H1 (cell line): ENCODE measurements at regions not wholly inside any gene's neighbourhood (a gene's known extent, or its start where the extent isn't known, plus 50 kb on each side); places are given as distances from the start of the nearest gene placed in this dataset.

Experiments used
- CTCF ChIA-PET: fragments of 300-600 bp; sonication (Branson Sonifier 250); formaldehyde crosslinking; loops from one replicate; lab custom pipeline; 2021; ENCODE audit not compliant: partially characterized antibody; lab: Charles Lee
- POLR2A ChIA-PET: fragments of 300-600 bp; sonication (Branson Sonifier 250); formaldehyde crosslinking; loops from one replicate; lab custom pipeline; 2021; ENCODE audit warnings: inconsistent platforms; ENCODE audit not compliant: partially characterized antibody; lab: Charles Lee
- DNase-seq, 2 experiments: peaks; one replicate each; pipeline versions ENCODE4 v3.0.0 to v3.0.0-alpha.2; 2010 to 2022; ENCODE audit warnings: low spot score in 2 of 2, low read depth in 1 of 2, mixed read lengths in 1 of 2
- FAIRE-seq: peaks from 2 replicates; lab custom pipeline; 2011; peaks lifted over from hg19 to GRCh38; lab: Jason Lieb, UNC
- H2AFZ ChIP-seq: 2 replicates; pipeline ENCODE4 v1.8.1; 2012; ENCODE audit warnings: low read length, inconsistent platforms
- H2AK5ac ChIP-seq: 2 replicates; pipeline ENCODE4 v1.6.1; 2013; ENCODE audit warnings: low read depth, low read length
- H2BK120ac ChIP-seq: replicated peaks from 2 replicates; pipeline ENCODE3; 2013; ENCODE audit warnings: low read depth, low read length, inconsistent platforms
- H2BK12ac ChIP-seq: 2 replicates; pipeline ENCODE4 v1.6.1; 2013; ENCODE audit warnings: low read depth, low read length
- H2BK15ac ChIP-seq: 2 replicates; pipeline ENCODE4 v1.6.1; 2013; ENCODE audit warnings: low read length
- H2BK20ac ChIP-seq: 2 replicates; pipeline ENCODE4 v1.6.1; 2013; ENCODE audit warnings: low read length
- H2BK5ac ChIP-seq: 2 replicates; pipeline ENCODE4 v1.6.1; 2013; ENCODE audit warnings: low read depth, low read length
- H3K14ac ChIP-seq: 2 replicates; pipeline ENCODE4 v1.6.1; 2013; ENCODE audit warnings: inconsistent platforms; ENCODE audit not compliant: insufficient read length
- H3K18ac ChIP-seq: 2 replicates; pipeline ENCODE4 v1.6.1; 2013; ENCODE audit warnings: low read length; ENCODE audit errors: extremely low read depth
- H3K23ac ChIP-seq: 2 replicates; pipeline ENCODE4 v1.6.1; 2013; ENCODE audit warnings: inconsistent platforms; ENCODE audit not compliant: insufficient read length
- H3K23me2 ChIP-seq: 2 replicates; pipeline ENCODE4 v1.6.1; 2013; ENCODE audit warnings: low read depth, low read length
- H3K27ac ChIP-seq: 2 replicates; pipeline ENCODE4 v1.6.1; 2011; ENCODE audit warnings: low read depth, low read length, inconsistent platforms
- H3K27me3 ChIP-seq, 4 experiments: replicated peaks in 1 of 4; 1 replicate in 1 of 4; 2 replicates in 3 of 4; pipeline versions ENCODE4 v1.6.1 to v1.8.1; 2011 to 2013; ENCODE audit warnings: low read length in 3 of 4, mild to moderate bottlenecking in 3 of 4, inconsistent platforms in 2 of 4, mixed read lengths in 2 of 4, moderate library complexity in 1 of 4; ENCODE audit not compliant: control insufficient read depth in 3 of 4, insufficient read depth in 3 of 4; ENCODE audit errors: extremely low read depth in 1 of 4
- H3K36me3 ChIP-seq, 4 experiments: 2 replicates each; pipeline versions ENCODE4 v1.6.1 to v1.8.1; 2011 to 2013; ENCODE audit warnings: mild to moderate bottlenecking in 4 of 4, low read length in 3 of 4, moderate library complexity in 2 of 4, control low read depth in 1 of 4, inconsistent platforms in 1 of 4; ENCODE audit not compliant: insufficient read depth in 4 of 4, control insufficient read depth in 2 of 4
- H3K4ac ChIP-seq: replicated peaks from 2 replicates; pipeline ENCODE3; 2013; ENCODE audit warnings: low read length, low read depth, mixed read lengths, inconsistent platforms; ENCODE audit not compliant: insufficient read length
- H3K4me1 ChIP-seq, 4 experiments: replicated peaks in 1 of 4; 1 replicate in 1 of 4; 2 replicates in 3 of 4; pipeline versions ENCODE4 v1.6.1 to v1.8.1; 2011 to 2013; ENCODE audit warnings: low read length in 3 of 4, inconsistent platforms in 2 of 4, mixed read lengths in 1 of 4; ENCODE audit not compliant: insufficient read depth in 4 of 4, control insufficient read depth in 3 of 4
- H3K4me2 ChIP-seq, 2 experiments: 2 replicates each; pipeline versions ENCODE4 v1.6.1 to v1.8.1; 2011 to 2013; ENCODE audit warnings: low read depth in 2 of 2, low read length in 2 of 2, control low read depth in 1 of 2, inconsistent platforms in 1 of 2, mild to moderate bottlenecking in 1 of 2; ENCODE audit not compliant: insufficient read depth in 1 of 2
- H3K4me3 ChIP-seq, 4 experiments: fragments of 200-600, 300-600 bp in 1 of 4; sonication (generic), shearing (Covaris generic), sonication (Bioruptor Twin) in 1 of 4; 2 replicates each; pipeline versions ENCODE4 v1.5.1 to v1.8.1; 2011 to 2016; ENCODE audit warnings: low read length in 4 of 4, low read depth in 3 of 4, control low read depth in 2 of 4, inconsistent platforms in 2 of 4, mild to moderate bottlenecking in 2 of 4, mixed read lengths in 1 of 4, moderate library complexity in 1 of 4; ENCODE audit not compliant: insufficient read depth in 2 of 4; ENCODE audit errors: extremely low read depth in 1 of 4
- H3K56ac ChIP-seq: replicated peaks from 2 replicates; pipeline ENCODE3; 2013; ENCODE audit warnings: low read depth, mild to moderate bottlenecking, mixed read lengths, low read length, inconsistent platforms; ENCODE audit not compliant: insufficient read length
- H3K79me1 ChIP-seq: 2 replicates; pipeline ENCODE4 v1.6.1; 2013; ENCODE audit warnings: low read depth, low read length, control low read depth
- H3K79me2 ChIP-seq, 2 experiments: 2 replicates each; pipeline versions ENCODE4 v1.6.1 to v1.8.1; 2012 to 2013; ENCODE audit warnings: low read length in 2 of 2, mild to moderate bottlenecking in 2 of 2, inconsistent platforms in 1 of 2; ENCODE audit not compliant: insufficient read depth in 2 of 2, control insufficient read depth in 1 of 2
- H3K9ac ChIP-seq, 4 experiments: replicated peaks in 1 of 4; 1 replicate in 1 of 4; 2 replicates in 3 of 4; pipeline versions ENCODE4 v1.6.1 to v1.8.1; 2011 to 2013; ENCODE audit warnings: low read depth in 3 of 4, low read length in 3 of 4, control low read depth in 2 of 4, mild to moderate bottlenecking in 2 of 4, moderate library complexity in 2 of 4, inconsistent platforms in 1 of 4; ENCODE audit errors: extremely low read depth in 1 of 4
- H3K9me3 ChIP-seq, 2 experiments: 2 replicates each; pipeline versions ENCODE4 v1.6.1 to v1.8.1; 2012 to 2013; ENCODE audit warnings: mild to moderate bottlenecking in 2 of 2, moderate library complexity in 2 of 2, control low read depth in 1 of 2, inconsistent platforms in 1 of 2, low read depth in 1 of 2, low read length in 1 of 2, mixed read lengths in 1 of 2; ENCODE audit not compliant: insufficient read depth in 2 of 2
- H4K20me1 ChIP-seq, 2 experiments: replicated peaks in 1 of 2; 2 replicates each; pipeline versions ENCODE3 to v1.8.1; 2011 to 2013; ENCODE audit warnings: inconsistent platforms in 2 of 2, low read length in 2 of 2, mild to moderate bottlenecking in 1 of 2; ENCODE audit not compliant: insufficient read depth in 2 of 2, control insufficient read depth in 1 of 2
- H4K5ac ChIP-seq: 2 replicates; pipeline ENCODE4 v1.6.1; 2013; ENCODE audit warnings: low read length, low read depth, mixed read lengths, inconsistent platforms; ENCODE audit not compliant: insufficient read length
- H4K8ac ChIP-seq: 2 replicates; pipeline ENCODE4 v1.8.0; 2013; ENCODE audit warnings: mild to moderate bottlenecking, moderate library complexity, low read length, inconsistent platforms; ENCODE audit not compliant: insufficient read depth; ENCODE audit errors: extremely low read depth
- H4K91ac ChIP-seq: replicated peaks from 2 replicates; pipeline ENCODE3; 2013; ENCODE audit warnings: low read length, mixed read lengths, inconsistent platforms; ENCODE audit not compliant: insufficient read length
- KDM5A ChIP-seq: fragments of 200-600 bp; IDR thresholded peaks from 2 replicates; pipeline ENCODE4 v1.7.1; 2012; ENCODE audit warnings: mild to moderate bottlenecking, low read length, inconsistent platforms, mixed read lengths
- NANOG ChIP-seq: IDR thresholded peaks from 2 replicates; pipeline ENCODE4 v1.6.1; 2011; ENCODE audit warnings: low read length, low read depth, mild to moderate bottlenecking, inconsistent platforms; ENCODE audit not compliant: insufficient read depth, poor library complexity, severe bottlenecking
- POLR2A ChIP-seq, 2 experiments: IDR thresholded peaks; 1 replicate in 1 of 2; 2 replicates in 1 of 2; pipeline ENCODE4 v1.6.1; 2011; ENCODE audit warnings: low read depth in 2 of 2, low read length in 2 of 2, mild to moderate bottlenecking in 2 of 2; ENCODE audit errors: control extremely low read depth in 1 of 2
- SAP30 ChIP-seq: fragments of 300-600 bp; sonication (generic); IDR thresholded peaks from 2 replicates; pipeline ENCODE4 v1.7.1; 2012; ENCODE audit warnings: low read length, moderate library complexity, mild to moderate bottlenecking, inconsistent platforms; ENCODE audit not compliant: insufficient read depth, insufficient replicate concordance
- WGBS, 2 experiments: shearing (Covaris generic) in 1 of 2; methylation state at CpG; one replicate each; pipeline versions ENCODE4 v1.1.6 to v1.1.7; 2013 to 2015; ENCODE audit warnings: low lambda C conversion rate in 2 of 2, mixed read lengths in 2 of 2, inconsistent platforms in 1 of 2, low coverage in 1 of 2, missing lambda C conversion rate in 1 of 2; ENCODE audit not compliant: insufficient replicate concordance in 2 of 2, insufficient coverage in 1 of 2, insufficient read length in 1 of 2; ENCODE audit errors: extremely low coverage in 1 of 2, missing lambda C conversion rate in 1 of 2; 5-methylcytosine and 5-hydroxymethylcytosine counted together

DNA sequence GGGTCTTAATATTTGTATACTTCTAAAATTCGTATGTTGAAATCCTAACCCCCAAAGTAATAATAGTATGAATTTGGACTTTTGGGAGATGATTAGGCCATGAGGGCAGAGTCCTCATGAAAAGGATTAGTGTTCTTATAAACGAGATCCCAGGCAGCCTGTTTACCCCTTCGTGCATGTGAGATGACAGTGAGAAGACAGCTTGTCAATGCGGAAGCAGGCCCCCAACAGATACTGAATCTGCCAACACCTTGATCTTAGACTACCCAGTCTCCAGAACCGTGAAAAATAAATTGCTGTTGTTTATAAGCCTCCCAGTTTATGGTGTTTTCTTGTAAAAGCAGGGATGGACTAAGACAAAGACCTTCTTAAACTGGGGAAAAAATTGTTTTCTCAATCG, 714.2 kb downstream of the SI start:
- H2BK15ac ChIP-seq, result no peak overlapping the region
- no peak overlapping the region for H2BK12ac ChIP-seq
- H4K8ac ChIP-seq, result no peak overlapping the region
- no peaks in the 10 kb centered on the region for H3K79me1 ChIP-seq
- no peaks in the 10 kb centered on the region for H3K36me3 ChIP-seq
- no peak overlapping the region for H3K56ac ChIP-seq
- CTCF ChIA-PET, result no interaction called here
- TF ChIP-seq SAP30, result no peak
- no peak for TF ChIP-seq KDM5A
- no peak for TF ChIP-seq NANOG
- no peak for TF ChIP-seq POLR2A (IDR thresholded peaks at IDR 0.05; ENCODE audit: control extremely low read depth in 1 of 2, low read depth in 2 of 2, low read length in 2 of 2)
- H4K5ac ChIP-seq, result no peak overlapping the region
- FAIRE-seq, result no peak
- no peak overlapping the region for H3K14ac ChIP-seq
- no peak overlapping the region for H3K23ac ChIP-seq
- no peak overlapping the region for H3K4me2 ChIP-seq
- H3K4me1 ChIP-seq, result no peaks in the 10 kb centered on the region
- H4K20me1 ChIP-seq, result no peaks in the 10 kb centered on the region
- H3K23me2 ChIP-seq, result no peaks in the 10 kb centered on the region
- 91% methylated on average over 6 of the region's 6 CpGs; no CpG with 5 or more reads in 1 of the 2 experiments for WGBS, 2 experiments
- POLR2A ChIA-PET, result no interaction called here
- no peak overlapping the region for H2AFZ ChIP-seq
- H2BK20ac ChIP-seq, result no peak overlapping the region
- no peaks in the 10 kb centered on the region for H3K9me3 ChIP-seq
- no peak overlapping the region for H2BK5ac ChIP-seq
- no peak overlapping the region for H3K4me3 ChIP-seq
- no peak overlapping the region for H4K91ac ChIP-seq
- no peak overlapping the region for H3K27ac ChIP-seq
- no peak overlapping the region for H3K4ac ChIP-seq
- H3K27me3 ChIP-seq, result no peaks in the 10 kb centered on the region
- DNase-seq, result no peak
- no peaks in the 10 kb centered on the region for H3K79me2 ChIP-seq
- no peak overlapping the region for H2BK120ac ChIP-seq
- H3K9ac ChIP-seq, result no peak overlapping the region
- no peak overlapping the region for H3K18ac ChIP-seq
- no peak overlapping the region for H2AK5ac ChIP-seq
